Peyer's patch (tissue), 4 donors: ENCODE measurements at regions not wholly inside any gene's neighbourhood (a gene's known extent, or its start where the extent isn't known, plus 50 kb on each side); places are given as distances from the start of the nearest gene placed in this dataset.
"Not testable (repeated sequence)": the region's sequence is repeated elsewhere in the genome, so short reads cannot be mapped to it uniquely, and the experiment has no call there.

Experiments
- DNase-seq, 3 donors: peaks; one replicate each; pipeline ENCODE4 v3.0.0-alpha.2; 2017 to 2019
- H3K27ac ChIP-seq, 4 donors: fragments of 200-600 bp; sonication (generic); one replicate each; pipeline ENCODE4 v1.5.1; 2016 to 2019
- H3K27me3 ChIP-seq, 2 donors: fragments of 200-600 bp; sonication (generic); one replicate each; pipeline ENCODE4 v1.5.1; 2019
- H3K36me3 ChIP-seq, 3 donors: fragments of 200-600 bp; sonication (generic); one replicate each; pipeline ENCODE4 v1.5.1; 2016 to 2019
- H3K4me1 ChIP-seq, 4 donors: fragments of 200-600 bp; sonication (generic); one replicate each; pipeline ENCODE4 v1.5.1; 2016 to 2019
- H3K4me3 ChIP-seq, 4 donors: fragments of 200-600 bp; sonication (generic); 1 replicate in 3 of 4; 2 replicates in 1 of 4; pipeline ENCODE4 v1.5.1; 2016 to 2019; ENCODE audit warnings: mild to moderate bottlenecking in 1 of 4
- H3K9me3 ChIP-seq, 4 donors: fragments of 200-600 bp; sonication (generic); one replicate each; pipeline ENCODE4 v1.5.1; 2016 to 2019; ENCODE audit warnings: mild to moderate bottlenecking in 1 of 4
- POLR2A ChIP-seq, 2 donors: fragments of 450-650 bp; IDR thresholded peaks; one replicate each; pipeline ENCODE4 v1.5.1; 2017; ENCODE audit warnings: antibody characterized with exemption in 2 of 2, mild to moderate bottlenecking in 2 of 2, moderate library complexity in 2 of 2
- TF ChIP-seq, protein P1 (sequence below), 6 experiments: fragments of 450-650 bp in 4 of 6; fragments of 200-600 bp in 2 of 6; sonication (generic) in 1 of 6; IDR thresholded peaks; one replicate each; pipeline ENCODE4 v1.5.1; 2017 to 2019; ENCODE audit warnings: antibody characterized with exemption in 6 of 6, mild to moderate bottlenecking in 3 of 6, moderate library complexity in 1 of 6

DNA sequence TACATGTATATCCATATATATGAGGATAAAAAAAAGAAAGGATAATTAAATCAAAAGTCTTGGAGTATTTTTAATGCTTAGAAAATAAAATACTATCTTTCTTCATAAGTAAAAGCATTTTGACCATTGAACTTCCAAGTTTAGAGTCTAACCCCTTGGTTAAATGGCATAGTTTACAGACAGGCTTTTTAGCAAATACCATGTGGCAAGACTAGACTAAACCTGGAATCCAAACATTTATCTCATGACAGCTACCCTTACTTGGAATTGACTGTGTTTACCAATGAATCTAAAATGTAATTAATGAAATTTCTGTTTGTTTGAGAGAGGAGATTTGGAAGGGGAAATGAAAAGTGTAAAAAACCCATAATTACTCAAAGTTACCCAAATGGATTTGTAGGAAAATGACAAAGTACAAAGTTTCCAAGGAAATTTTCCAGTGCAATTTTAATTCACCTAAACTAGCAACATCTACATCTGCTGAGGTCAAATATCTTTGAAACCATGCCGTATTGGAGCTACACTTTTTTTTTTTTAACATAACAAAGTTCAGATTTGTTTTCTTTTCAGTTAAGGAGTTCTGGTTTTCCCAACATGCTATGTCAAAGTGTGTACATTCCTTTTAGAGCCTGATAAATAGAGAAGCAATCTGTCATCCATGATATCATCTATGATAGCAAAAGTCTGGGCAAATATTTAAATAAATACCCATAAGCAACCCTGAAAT, 272.1 kb upstream of the DAB2 start:
- H3K4me3 ChIP-seq, result no peak overlapping the region
- no peak for DNase-seq
- no peaks in the 10 kb centered on the region for H3K9me3 ChIP-seq
- H3K27me3 ChIP-seq, result no peaks in the 10 kb centered on the region
- H3K4me1 ChIP-seq, result no peaks in the 10 kb centered on the region
- H3K27ac ChIP-seq, result no peak overlapping the region
- H3K36me3 ChIP-seq, result no peaks in the 10 kb centered on the region
- TF ChIP-seq POLR2A (IDR thresholded peaks at IDR 0.05), result no peak
- TF ChIP-seq, protein P1, sequence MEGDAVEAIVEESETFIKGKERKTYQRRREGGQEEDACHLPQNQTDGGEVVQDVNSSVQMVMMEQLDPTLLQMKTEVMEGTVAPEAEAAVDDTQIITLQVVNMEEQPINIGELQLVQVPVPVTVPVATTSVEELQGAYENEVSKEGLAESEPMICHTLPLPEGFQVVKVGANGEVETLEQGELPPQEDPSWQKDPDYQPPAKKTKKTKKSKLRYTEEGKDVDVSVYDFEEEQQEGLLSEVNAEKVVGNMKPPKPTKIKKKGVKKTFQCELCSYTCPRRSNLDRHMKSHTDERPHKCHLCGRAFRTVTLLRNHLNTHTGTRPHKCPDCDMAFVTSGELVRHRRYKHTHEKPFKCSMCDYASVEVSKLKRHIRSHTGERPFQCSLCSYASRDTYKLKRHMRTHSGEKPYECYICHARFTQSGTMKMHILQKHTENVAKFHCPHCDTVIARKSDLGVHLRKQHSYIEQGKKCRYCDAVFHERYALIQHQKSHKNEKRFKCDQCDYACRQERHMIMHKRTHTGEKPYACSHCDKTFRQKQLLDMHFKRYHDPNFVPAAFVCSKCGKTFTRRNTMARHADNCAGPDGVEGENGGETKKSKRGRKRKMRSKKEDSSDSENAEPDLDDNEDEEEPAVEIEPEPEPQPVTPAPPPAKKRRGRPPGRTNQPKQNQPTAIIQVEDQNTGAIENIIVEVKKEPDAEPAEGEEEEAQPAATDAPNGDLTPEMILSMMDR (IDR thresholded peaks at IDR 0.05), result no peak

DNA sequence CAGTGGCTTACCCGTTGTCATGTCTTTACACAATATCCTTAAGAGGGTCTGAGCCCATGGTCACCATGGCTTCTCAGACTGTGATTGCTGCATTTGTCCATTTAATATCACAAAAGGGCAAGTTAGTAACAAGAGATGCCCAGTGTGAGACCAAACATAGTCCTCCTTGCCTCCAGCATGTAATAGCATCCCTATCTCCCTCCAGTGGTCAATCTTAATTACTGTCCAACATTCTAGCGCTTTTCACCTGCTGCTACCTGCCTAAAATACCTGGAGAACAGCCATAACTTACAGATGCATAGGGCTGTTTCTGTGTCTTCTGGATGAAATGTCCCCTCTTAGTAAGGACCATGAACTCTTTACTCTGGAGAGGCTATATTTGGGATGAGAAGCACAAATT, 267.2 kb upstream of the DAB2 start:
- Histone ChIP-seq H3K36me3 (no peaks in the 10 kb centered on the region), H3K27me3 (no peaks in the 10 kb centered on the region), H3K4me3 (no peak overlapping the region), H3K4me1 (no peaks in the 10 kb centered on the region), H3K9me3 (no peaks in the 10 kb centered on the region), H3K27ac (no peak overlapping the region)
- TF ChIP-seq, protein P1 (IDR thresholded peaks at IDR 0.05), result peak in 3 of 6 experiments; percentile 49 to 51 (median 50)
- TF ChIP-seq POLR2A (IDR thresholded peaks at IDR 0.05), result no peak
- no peak for DNase-seq

DNA sequence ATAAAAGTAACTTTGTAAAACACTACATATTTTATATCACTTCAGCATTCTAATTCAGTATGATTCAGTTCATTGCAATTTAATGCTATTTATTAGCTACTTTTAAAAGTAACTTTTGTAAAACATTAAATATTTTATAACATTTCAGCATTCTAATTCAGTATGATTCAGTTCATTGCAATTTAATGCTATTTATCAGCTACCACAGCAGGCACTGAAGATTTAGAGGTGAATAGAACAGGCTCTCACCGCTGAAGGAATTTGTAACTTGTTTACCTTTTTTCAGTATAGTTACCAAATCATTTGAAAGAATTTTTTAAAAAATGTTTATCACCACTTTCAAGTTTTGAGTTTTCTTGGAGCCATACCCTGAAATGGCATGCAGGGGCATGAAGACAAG, 266.4 kb upstream of the DAB2 start:
- no peaks in the 10 kb centered on the region for H3K27me3 ChIP-seq
- DNase-seq, result no peak
- H3K4me1 ChIP-seq, result no peaks in the 10 kb centered on the region
- H3K27ac ChIP-seq, result no peak overlapping the region
- no peak for TF ChIP-seq POLR2A (IDR thresholded peaks at IDR 0.05)
- TF ChIP-seq, protein P1 (IDR thresholded peaks at IDR 0.05), result no peak
- no peaks in the 10 kb centered on the region for H3K9me3 ChIP-seq
- H3K36me3 ChIP-seq, result no peaks in the 10 kb centered on the region
- no peak overlapping the region for H3K4me3 ChIP-seq

DNA sequence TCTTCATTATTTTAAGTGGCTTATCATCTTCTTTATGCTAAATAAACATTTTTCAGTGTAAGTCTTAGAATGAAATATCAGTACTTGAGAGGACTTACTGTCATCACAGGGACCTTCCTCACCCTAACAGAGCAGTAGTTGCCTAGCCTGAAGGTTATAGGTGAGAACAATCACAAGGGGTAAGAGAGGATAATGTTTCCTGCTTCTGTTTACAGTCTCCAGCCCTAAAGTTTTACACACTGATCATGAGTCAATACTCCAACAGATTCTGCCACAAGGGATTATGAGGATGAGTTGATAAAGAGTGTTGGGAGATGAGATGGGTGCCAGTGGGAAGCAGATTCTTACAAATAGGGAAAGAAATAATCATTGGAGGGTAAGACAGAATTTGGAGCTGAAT, 265.1 kb upstream of the DAB2 start:
- TF ChIP-seq POLR2A (IDR thresholded peaks at IDR 0.05), result no peak
- TF ChIP-seq, protein P1 (IDR thresholded peaks at IDR 0.05), result no peak
- no peak for DNase-seq
- Histone ChIP-seq H3K4me3 (no peak overlapping the region), H3K9me3 (no peaks in the 10 kb centered on the region), H3K36me3 (no peaks in the 10 kb centered on the region), H3K4me1 (no peaks in the 10 kb centered on the region), H3K27me3 (no peaks in the 10 kb centered on the region), H3K27ac (no peak overlapping the region)

DNA sequence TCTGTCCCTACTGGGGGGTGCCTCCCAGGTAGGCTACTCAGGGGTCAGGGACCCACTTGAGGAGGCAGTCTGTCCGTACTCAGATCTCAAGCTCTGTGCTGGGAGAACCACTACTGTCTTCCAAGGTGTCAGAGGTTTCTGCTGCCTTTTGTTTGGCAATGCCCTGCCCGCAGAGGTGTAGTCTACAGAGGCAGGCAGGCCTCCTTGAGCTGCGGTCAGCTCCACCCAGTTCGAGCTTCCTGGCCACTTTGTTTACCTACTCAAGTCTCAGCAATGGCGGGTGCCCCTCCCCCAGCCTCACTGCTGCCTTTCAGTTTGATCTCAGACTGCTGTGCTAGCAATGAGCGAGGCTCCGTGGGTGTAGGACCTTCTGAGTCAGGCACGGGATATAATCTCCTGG, 263.1 kb upstream of the DAB2 start:
- not testable (repeated sequence) for H3K36me3 ChIP-seq, H3K9me3 ChIP-seq, H3K4me1 ChIP-seq, DNase-seq, H3K27me3 ChIP-seq, H3K27ac ChIP-seq, H3K4me3 ChIP-seq

DNA sequence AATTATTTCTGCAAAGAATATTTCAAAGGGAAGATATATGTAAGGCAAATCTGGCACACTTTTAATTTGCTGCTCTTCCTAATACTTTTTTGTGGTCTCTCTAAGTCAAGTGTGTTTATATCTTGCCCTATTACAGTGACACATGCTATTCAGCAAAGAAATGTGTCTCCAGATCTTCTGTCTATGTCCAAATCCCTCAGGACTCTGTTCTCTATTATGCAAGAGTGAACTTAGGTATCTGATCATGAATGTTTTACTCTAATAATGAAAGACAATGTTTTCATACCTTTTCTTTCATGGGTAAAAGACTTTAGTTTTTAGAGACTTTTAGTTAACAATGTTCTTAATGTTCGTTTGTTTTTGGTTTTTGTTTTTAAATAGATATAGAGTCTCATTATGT, 255.4 kb upstream of the DAB2 start:
- DNase-seq, result no peak
- H3K27ac ChIP-seq, result no peak overlapping the region

More for the DNA sequence above, 255.4 kb upstream of the DAB2 start:
- no peaks in the 10 kb centered on the region for H3K27me3 ChIP-seq
- no peaks in the 10 kb centered on the region for H3K4me1 ChIP-seq
- TF ChIP-seq, protein P1 (IDR thresholded peaks at IDR 0.05), result no peak
- no peak for TF ChIP-seq POLR2A (IDR thresholded peaks at IDR 0.05)
- H3K4me3 ChIP-seq, result no peak overlapping the region
- H3K36me3 ChIP-seq, result no peaks in the 10 kb centered on the region
- no peaks in the 10 kb centered on the region for H3K9me3 ChIP-seq
